Endothelial cell of umbilical vein (primary cell): ENCODE measurements at regions not wholly inside any gene's neighbourhood (a gene's known extent, or its start where the extent isn't known, plus 50 kb on each side); places are given as distances from the start of the nearest gene placed in this dataset.

Experiments
- BruUV-seq: library from RNA; stranded (reverse); fragments of 400-500 nt; replicated peaks from 2 replicates; lab custom pipeline; 2021; lab: Mats Ljungman, UMichigan
- CTCF ChIA-PET: fragments of 300-600, 350-600 bp; sonication (Branson Sonifier 250); formaldehyde crosslinking; loops from one replicate; lab custom pipeline; 2021; ENCODE audit warnings: antibody characterized with exemption, inconsistent platforms; lab: Charles Lee
- POLR2A ChIA-PET: fragments of 300-600, 350-600 bp; sonication (Branson Sonifier 250); formaldehyde crosslinking; loops from one replicate; lab custom pipeline; 2021; ENCODE audit warnings: antibody characterized with exemption, inconsistent platforms; lab: Charles Lee
- DNase-seq: peaks from one replicate; pipeline ENCODE4 v3.0.0-alpha.2; 2011; ENCODE audit warnings: low read depth, low spot score
- FAIRE-seq: peaks from 2 replicates; lab custom pipeline; 2011; peaks lifted over from hg19 to GRCh38; lab: Jason Lieb, UNC
- H2AFZ ChIP-seq: 2 replicates; pipeline ENCODE4 v1.6.0; 2012; ENCODE audit warnings: low read depth, low read length, control low read depth, inconsistent platforms
- H3K27ac ChIP-seq: 2 replicates; pipeline ENCODE4 v1.5.1; 2011; ENCODE audit warnings: low read depth, mild to moderate bottlenecking, control low read depth, low read length, moderate library complexity; ENCODE audit not compliant: insufficient read depth
- H3K27me3 ChIP-seq, 2 experiments: 2 replicates each; pipeline versions ENCODE4 v1.6.0 to v1.6.1; 2011; ENCODE audit warnings: low read length in 2 of 2, mixed read lengths in 1 of 2; ENCODE audit not compliant: control insufficient read depth in 2 of 2, insufficient read depth in 2 of 2
- H3K36me3 ChIP-seq, 2 experiments: 2 replicates in 1 of 2; 3 replicates in 1 of 2; pipeline ENCODE4 v1.5.1; 2011; ENCODE audit warnings: low read length in 2 of 2, mild to moderate bottlenecking in 1 of 2, moderate library complexity in 1 of 2; ENCODE audit not compliant: control insufficient read depth in 2 of 2, insufficient read depth in 2 of 2; ENCODE audit errors: extremely low read depth in 1 of 2
- H3K4me1 ChIP-seq: 3 replicates; pipeline ENCODE4 v1.5.1; 2011; ENCODE audit warnings: mild to moderate bottlenecking, low read length; ENCODE audit not compliant: control insufficient read depth, insufficient read depth; ENCODE audit errors: extremely low read depth
- H3K4me2 ChIP-seq: 2 replicates; pipeline ENCODE4 v1.6.1; 2011; ENCODE audit warnings: low read length, control low read depth, mixed read lengths; ENCODE audit not compliant: insufficient read depth
- H3K4me3 ChIP-seq, 3 experiments: fragments of 200-600 bp in 1 of 3; sonication (generic), shearing (Covaris generic) in 1 of 3; replicated peaks in 1 of 3; 2 replicates each; pipeline ENCODE4 v1.5.1; 2011 to 2016; ENCODE audit warnings: control low read depth in 3 of 3, low read length in 3 of 3, mild to moderate bottlenecking in 2 of 3, inconsistent platforms in 1 of 3, low read depth in 1 of 3, moderate library complexity in 1 of 3; ENCODE audit not compliant: insufficient read depth in 1 of 3
- H3K79me2 ChIP-seq: 2 replicates; pipeline ENCODE4 v1.6.0; 2012; ENCODE audit warnings: low read length, inconsistent platforms; ENCODE audit not compliant: control insufficient read depth, insufficient read depth
- H3K9ac ChIP-seq: replicated peaks from 2 replicates; pipeline ENCODE3; 2011; ENCODE audit warnings: low read length, control low read depth; ENCODE audit not compliant: insufficient read depth; ENCODE audit errors: extremely low read depth
- H3K9me1 ChIP-seq: replicated peaks from 3 replicates; pipeline ENCODE4 v1.6.0; 2011; ENCODE audit warnings: mild to moderate bottlenecking, low read length; ENCODE audit not compliant: control insufficient read depth, insufficient read depth; ENCODE audit errors: extremely low read depth
- H3K9me3 ChIP-seq: replicated peaks from 2 replicates; pipeline ENCODE4 v1.5.1; 2012; ENCODE audit warnings: low read length, inconsistent platforms; ENCODE audit not compliant: control insufficient read depth, insufficient read depth
- H4K20me1 ChIP-seq: replicated peaks from 2 replicates; pipeline ENCODE3; 2011; ENCODE audit warnings: mild to moderate bottlenecking, low read length; ENCODE audit not compliant: control insufficient read depth, insufficient read depth; ENCODE audit errors: extremely low read depth
- CTCF ChIP-seq, 2 donors: IDR thresholded peaks; 1 replicate in 1 of 2; 2 replicates in 1 of 2; pipeline ENCODE4 v1.5.1; 2011; ENCODE audit warnings: low read length in 2 of 2, mild to moderate bottlenecking in 2 of 2, moderate library complexity in 2 of 2, control low read depth in 1 of 2, inconsistent platforms in 1 of 2, low read depth in 1 of 2; ENCODE audit not compliant: insufficient read depth in 1 of 2; ENCODE audit errors: extremely low read depth in 1 of 2
- EZH2 ChIP-seq: IDR thresholded peaks from 2 replicates; pipeline ENCODE4 v1.6.1; 2012; ENCODE audit warnings: borderline replicate concordance, low read depth, mild to moderate bottlenecking, moderate library complexity, low read length, inconsistent platforms; ENCODE audit not compliant: severe bottlenecking
- FOS ChIP-seq: IDR thresholded peaks from 2 replicates; pipeline ENCODE4 v1.6.1; 2011; ENCODE audit warnings: mild to moderate bottlenecking, low read length, moderate library complexity, borderline replicate concordance; ENCODE audit not compliant: insufficient read depth
- GATA2 ChIP-seq: IDR thresholded peaks from 2 replicates; pipeline ENCODE4 v1.7.0; 2011; ENCODE audit warnings: low read depth, mild to moderate bottlenecking, moderate library complexity, mixed read lengths, low read length; ENCODE audit not compliant: insufficient read length, insufficient read depth
- JUN ChIP-seq: IDR thresholded peaks from 2 replicates; pipeline ENCODE4 v1.6.1; 2011; ENCODE audit warnings: borderline replicate concordance, low read depth; ENCODE audit not compliant: insufficient read length, insufficient read depth
- MAX ChIP-seq: IDR thresholded peaks from 2 replicates; pipeline ENCODE4 v1.6.1; 2011; ENCODE audit not compliant: insufficient read depth, insufficient read length
- MYC ChIP-seq: IDR thresholded peaks from one replicate; pipeline ENCODE4 v1.6.1; 2011; ENCODE audit warnings: mild to moderate bottlenecking, low read depth, low read length
- POLR2A ChIP-seq: IDR thresholded peaks from 2 replicates; pipeline ENCODE4 v1.6.1; 2012; ENCODE audit warnings: low read depth, mild to moderate bottlenecking, control low read depth, low read length
- POLR2AphosphoS5 ChIP-seq: IDR thresholded peaks from 2 replicates; pipeline ENCODE4 v1.6.1; 2012; ENCODE audit warnings: low read depth, mild to moderate bottlenecking, control low read depth, low read length, moderate library complexity; ENCODE audit not compliant: insufficient read depth
- dilution Hi-C: fragments of 300-500 bp; cut with MboI; formaldehyde crosslinking; loops from one replicate; pipeline ENCODE4 v1.15.0; 2019; ENCODE audit warnings: low sequenced_read_pairs; ENCODE audit not compliant: extremely low pct_ligation_motif_present
- intact Hi-C: fragments of 100-400 bp; cut with micrococcal nuclease; formaldehyde crosslinking; loops from one replicate; pipeline ENCODE4 v1.10.0; 2022

GRCh38 chr2:19717446-19717845 is 184.3 kb downstream of the TTC32 start:
- no TSS peak for BruUV-seq
- H3K9me1 ChIP-seq = no peaks in the 10 kb centered on the region
- TF ChIP-seq CTCF (IDR thresholded peaks at IDR 0.05; ENCODE audit: extremely low read depth in 1 of 2, insufficient read depth in 1 of 2, low read depth in 1 of 2, low read length in 2 of 2) (no peak), MYC (no peak), POLR2AphosphoS5 (no peak), FOS (no peak), GATA2 (no peak)
- no peak for DNase-seq
- no peak overlapping the region for H3K4me3 ChIP-seq
- intact Hi-C loops = no loop called here
- H3K9ac ChIP-seq = no peak overlapping the region
- H3K4me1 ChIP-seq = no peaks in the 10 kb centered on the region
- CTCF ChIA-PET = no interaction called here
- H3K79me2 ChIP-seq = no peaks in the 10 kb centered on the region
- no peaks in the 10 kb centered on the region for H3K27me3 ChIP-seq
- POLR2A ChIA-PET = no interaction called here
- H2AFZ ChIP-seq = no peak overlapping the region
- FAIRE-seq = no peak
- H3K9me3 ChIP-seq = no peaks in the 10 kb centered on the region
- no peak overlapping the region for H3K27ac ChIP-seq
- no peaks in the 10 kb centered on the region for H3K36me3 ChIP-seq
- dilution Hi-C loops = no loop called here
- H4K20me1 ChIP-seq = no peaks in the 10 kb centered on the region
- H3K4me2 ChIP-seq = no peak overlapping the region

- Histone ChIP-seq H3K27ac (no peak overlapping the region), H3K9me3 (no peaks in the 10 kb centered on the region), H2AFZ (no peak overlapping the region), H3K4me2 (no peak overlapping the region), H4K20me1 (no peaks in the 10 kb centered on the region), H3K4me3 (no peak overlapping the region), H3K36me3 (no peaks in the 10 kb centered on the region), H3K4me1 (peaks cover 23% of the 10 kb centered on the region), H3K9me1 (no peaks in the 10 kb centered on the region), H3K9ac (no peak overlapping the region), H3K79me2 (no peaks in the 10 kb centered on the region), H3K27me3 (no peaks in the 10 kb centered on the region)
- TF ChIP-seq FOS = no peak
- TF ChIP-seq MYC = no peak
- TF ChIP-seq GATA2 = no peak
- TF ChIP-seq POLR2A = no peak
- TF ChIP-seq POLR2AphosphoS5 = no peak
- TF ChIP-seq MAX = no peak
- no peak for TF ChIP-seq CTCF (IDR thresholded peaks at IDR 0.05; ENCODE audit: extremely low read depth in 1 of 2, insufficient read depth in 1 of 2, low read depth in 1 of 2, low read length in 2 of 2)
- no peak for TF ChIP-seq EZH2
- TF ChIP-seq JUN = no peak
- no peak for DNase-seq
- BruUV-seq = no TSS peak
- intact Hi-C loops (loop anchor here (5.0 kb wide), 1 partner anchor 1418 kb away; no protein-coding TSS in a partner anchor), dilution Hi-C loops (no loop called here)
- POLR2A ChIA-PET = no interaction called here
- CTCF ChIA-PET = no interaction called here
- FAIRE-seq = no peak
Observed at GRCh38 chr2:19714926-19715325, 186.9 kb downstream of the TTC32 start.
